Fibroblast of villous mesenchyme (primary cell): ENCODE measurements at regions not wholly inside any gene's neighbourhood (a gene's known extent, or its start where the extent isn't known, plus 50 kb on each side); places are given as distances from the start of the nearest gene placed in this dataset.
A peak's percentile ranks its signal among the peaks of the same experiment; 100 is the strongest.

Source experiments
- DNase-seq: peaks from one replicate; pipeline ENCODE4 v3.0.0-alpha.2; 2010; ENCODE audit warnings: low read depth
- H3K4me3 ChIP-seq: 2 replicates; pipeline ENCODE4 v1.5.1; 2011; ENCODE audit warnings: low read depth, mild to moderate bottlenecking, low read length
- TF ChIP-seq, protein P1 (sequence below): IDR thresholded peaks from 2 replicates; pipeline ENCODE4 v1.5.1; 2012; ENCODE audit warnings: low read depth, mild to moderate bottlenecking, low read length; ENCODE audit not compliant: insufficient read depth

DNA sequence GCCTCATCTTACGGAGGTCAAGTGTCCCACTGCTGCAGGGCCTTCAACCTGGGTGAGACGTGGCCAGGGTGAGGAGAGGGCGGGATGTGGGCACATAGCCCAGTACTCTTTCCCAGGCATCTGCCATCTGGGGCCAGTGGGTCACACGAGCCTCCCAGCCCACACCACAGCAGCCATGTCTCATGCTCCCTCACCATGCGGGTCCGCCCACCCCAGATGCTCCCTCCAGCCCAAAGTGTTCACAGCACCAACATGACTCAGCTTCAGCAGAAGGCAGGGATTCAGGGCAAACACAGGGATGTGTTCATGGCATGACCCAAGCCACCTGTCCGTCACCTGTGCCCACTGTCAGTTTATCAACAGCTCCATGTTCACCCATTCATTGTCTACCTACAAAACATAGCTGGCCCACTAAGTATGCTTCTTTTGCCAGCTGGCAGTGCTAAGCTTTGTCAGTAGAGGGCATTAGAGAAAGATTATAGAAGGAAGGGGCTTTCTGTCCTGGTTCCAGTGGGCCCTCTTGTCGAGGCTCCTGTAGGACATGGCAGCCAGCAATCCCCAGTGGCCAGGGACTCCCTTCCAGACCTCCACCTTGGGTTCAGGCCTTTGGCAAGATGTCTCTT, 109.2 kb downstream of the FOXF2 start:
- no peak overlapping the region for H3K4me3 ChIP-seq
- no peak for DNase-seq
- TF ChIP-seq, protein P1, sequence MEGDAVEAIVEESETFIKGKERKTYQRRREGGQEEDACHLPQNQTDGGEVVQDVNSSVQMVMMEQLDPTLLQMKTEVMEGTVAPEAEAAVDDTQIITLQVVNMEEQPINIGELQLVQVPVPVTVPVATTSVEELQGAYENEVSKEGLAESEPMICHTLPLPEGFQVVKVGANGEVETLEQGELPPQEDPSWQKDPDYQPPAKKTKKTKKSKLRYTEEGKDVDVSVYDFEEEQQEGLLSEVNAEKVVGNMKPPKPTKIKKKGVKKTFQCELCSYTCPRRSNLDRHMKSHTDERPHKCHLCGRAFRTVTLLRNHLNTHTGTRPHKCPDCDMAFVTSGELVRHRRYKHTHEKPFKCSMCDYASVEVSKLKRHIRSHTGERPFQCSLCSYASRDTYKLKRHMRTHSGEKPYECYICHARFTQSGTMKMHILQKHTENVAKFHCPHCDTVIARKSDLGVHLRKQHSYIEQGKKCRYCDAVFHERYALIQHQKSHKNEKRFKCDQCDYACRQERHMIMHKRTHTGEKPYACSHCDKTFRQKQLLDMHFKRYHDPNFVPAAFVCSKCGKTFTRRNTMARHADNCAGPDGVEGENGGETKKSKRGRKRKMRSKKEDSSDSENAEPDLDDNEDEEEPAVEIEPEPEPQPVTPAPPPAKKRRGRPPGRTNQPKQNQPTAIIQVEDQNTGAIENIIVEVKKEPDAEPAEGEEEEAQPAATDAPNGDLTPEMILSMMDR: no peak

DNA sequence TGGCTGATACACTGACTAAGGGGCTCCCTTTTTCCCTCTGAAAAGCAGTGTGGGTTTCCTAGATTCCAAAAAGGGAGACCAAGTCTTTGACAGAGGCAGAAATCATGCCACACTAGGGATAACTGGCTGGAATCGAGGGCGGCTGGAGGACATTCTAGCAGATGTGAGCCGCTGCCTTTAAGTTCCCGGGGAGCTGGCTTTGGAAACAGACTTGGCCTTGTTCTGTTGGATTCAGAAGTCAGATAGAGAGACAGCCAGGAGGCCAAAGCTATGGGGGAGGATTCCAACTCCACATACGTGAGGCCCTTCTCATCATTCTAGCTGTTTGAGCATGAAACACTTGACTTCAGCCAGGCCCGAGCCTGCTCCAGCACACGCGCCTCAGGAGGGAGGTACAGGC, 109.9 kb upstream of the FOXC1 start:
- TF ChIP-seq, protein P1: no peak
- no peak overlapping the region for H3K4me3 ChIP-seq
- DNase-seq: no peak

DNA sequence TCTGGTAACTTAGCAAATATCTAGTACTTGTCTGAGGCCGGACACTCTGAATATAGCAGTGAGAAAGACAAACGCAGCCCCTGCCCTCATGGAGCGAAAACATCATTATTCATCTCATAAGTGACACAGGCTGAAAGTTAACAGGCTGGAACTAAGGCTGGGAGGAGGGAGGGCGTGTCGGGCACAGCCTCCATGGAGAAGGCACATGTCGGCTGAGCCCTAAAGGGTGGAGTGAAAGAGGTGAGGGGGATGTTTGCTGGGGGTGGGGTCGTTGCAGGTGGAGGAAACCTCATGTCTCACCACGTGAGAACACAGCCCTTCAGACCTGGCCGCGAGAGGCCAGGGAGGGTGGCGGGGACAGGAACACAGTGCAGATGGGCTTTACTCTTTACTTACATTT, 108.8 kb upstream of the FOXC1 start:
- no peak for DNase-seq
- no peak overlapping the region for H3K4me3 ChIP-seq
- TF ChIP-seq, protein P1: no peak

DNA sequence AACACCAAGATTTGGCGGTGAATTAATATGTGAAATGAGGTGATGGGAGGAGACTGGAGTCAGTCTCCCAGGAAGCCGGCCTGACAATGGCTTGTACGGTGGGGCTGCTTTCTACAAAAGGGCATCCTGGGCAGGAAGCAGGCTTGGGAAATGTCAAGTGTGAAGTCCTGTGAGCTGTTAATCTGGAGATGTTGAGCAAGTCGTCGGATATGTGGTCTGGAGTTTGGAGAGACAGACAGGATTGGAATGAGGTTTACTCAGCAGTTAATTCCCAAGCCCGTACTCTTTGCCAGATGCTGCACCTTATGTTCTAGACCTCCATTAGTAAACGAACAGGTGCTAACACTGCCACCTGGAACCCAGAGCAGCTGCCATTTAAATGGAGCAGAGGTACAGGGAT, 107.7 kb upstream of the FOXC1 start:
- no peak overlapping the region for H3K4me3 ChIP-seq
- peak; percentile 32 for DNase-seq
- TF ChIP-seq, protein P1: no peak

DNA sequence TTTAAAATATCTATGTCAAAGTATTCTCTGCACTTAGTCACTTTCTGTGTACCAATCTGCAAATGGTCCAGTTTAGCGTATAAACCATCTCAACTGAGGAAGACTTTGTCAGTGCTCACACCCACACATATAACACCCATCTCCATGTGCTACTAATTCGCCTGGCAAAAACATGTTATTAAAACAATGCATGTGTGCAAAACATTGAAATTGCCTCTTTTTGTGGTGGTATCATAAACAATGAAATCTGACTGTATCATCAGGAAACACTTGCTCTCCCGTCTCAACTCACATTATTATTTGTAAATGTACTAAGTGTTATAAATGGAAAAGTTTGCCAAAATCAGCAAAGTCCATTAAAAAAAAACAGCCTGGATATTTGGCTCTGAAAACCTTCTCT, 105.9 kb upstream of the FOXC1 start:
- H3K4me3 ChIP-seq: no peak overlapping the region
- no peak for DNase-seq
- TF ChIP-seq, protein P1: no peak

DNA sequence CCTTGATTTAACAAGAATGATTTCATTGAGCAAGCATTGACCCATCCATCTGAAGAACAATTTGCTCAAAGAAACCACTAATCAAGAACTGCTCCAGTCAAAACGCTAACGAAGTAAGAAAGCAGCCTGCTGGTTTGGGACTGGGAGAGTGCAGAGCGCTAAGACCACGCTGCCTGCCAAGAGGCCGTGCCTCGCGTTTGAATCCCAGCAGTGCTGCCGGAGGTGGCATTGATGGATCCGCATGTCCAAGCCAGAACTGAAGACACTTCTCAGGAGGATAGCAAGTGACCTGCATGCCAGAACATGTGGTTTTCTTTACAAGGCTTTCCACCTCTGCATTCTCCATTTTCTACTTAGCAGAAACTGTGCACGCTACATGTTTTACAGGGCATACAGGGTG, 105.2 kb upstream of the FOXC1 start:
- H3K4me3 ChIP-seq: no peak overlapping the region
- DNase-seq: no peak
- TF ChIP-seq, protein P1: no peak

DNA sequence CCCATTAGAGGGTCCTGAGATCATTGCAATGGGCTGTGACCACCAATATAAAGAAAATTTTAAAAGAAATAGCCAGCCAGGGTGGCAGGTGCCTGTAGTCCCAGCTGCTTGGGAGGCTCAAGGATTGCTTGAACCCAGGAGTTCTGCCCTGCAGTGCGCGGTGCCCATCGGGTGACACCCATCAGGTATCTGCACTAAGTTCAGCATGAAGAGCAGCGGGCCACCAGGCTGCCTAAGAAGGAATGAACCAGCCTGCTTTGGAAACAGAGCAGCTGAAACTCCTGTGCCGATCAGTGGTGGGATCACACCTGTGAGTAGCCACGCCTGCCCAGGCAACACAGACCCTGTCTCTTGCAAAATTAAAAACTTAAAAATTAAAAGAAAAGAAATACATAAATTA, 102.5 kb upstream of the FOXC1 start:
- TF ChIP-seq, protein P1: no peak
- no peak for DNase-seq
- H3K4me3 ChIP-seq: no peak overlapping the region
